ENCODE measurements at regions not wholly inside any gene's neighbourhood (a gene's known extent, or its start where the extent isn't known, plus 50 kb on each side); places are given as distances from the start of the nearest gene placed in this dataset.

DNA sequence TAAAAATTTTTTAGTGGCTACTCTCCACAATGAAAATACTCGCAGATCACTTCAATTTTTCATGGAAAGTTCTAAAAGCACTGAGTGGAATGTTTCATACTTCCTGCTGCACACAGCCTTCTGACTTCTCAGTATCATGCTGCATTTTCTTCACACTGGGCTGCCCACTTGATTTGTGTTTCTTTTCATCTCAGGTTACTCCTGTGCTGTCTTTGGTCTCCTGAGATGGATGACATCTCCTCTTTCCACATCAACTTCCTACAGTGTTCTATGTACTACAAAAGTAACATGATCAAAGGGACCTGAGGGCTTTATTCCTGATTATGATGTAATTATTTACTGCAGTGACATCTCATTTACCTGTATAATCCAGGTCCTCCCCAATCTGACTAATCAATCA lies 927.7 kb downstream of the ROBO2 start:
- no peak for DNase-seq (ENCODE audit: low read depth, low spot score)

DNA sequence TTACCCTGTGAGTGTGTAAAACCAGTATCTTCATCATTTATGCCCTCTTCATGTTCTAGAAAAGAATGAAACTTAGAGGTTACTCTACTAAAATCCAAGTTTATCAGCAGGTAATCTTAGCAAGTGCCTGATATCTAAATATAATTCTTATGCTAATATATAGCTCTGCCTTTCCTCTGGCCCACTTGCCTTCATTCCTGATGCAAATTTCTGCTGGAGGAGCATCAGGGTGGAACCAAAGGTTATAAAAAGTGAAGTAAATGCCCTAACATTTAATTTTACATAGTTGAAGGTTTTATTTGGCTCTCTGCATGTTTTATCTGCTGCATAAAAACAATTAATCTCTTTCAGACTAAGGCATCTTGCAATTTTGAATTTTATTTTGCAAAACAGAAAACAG lies 936.2 kb downstream of the ROBO2 start:
- no peak for DNase-seq (ENCODE audit: low read depth, low spot score)

DNA sequence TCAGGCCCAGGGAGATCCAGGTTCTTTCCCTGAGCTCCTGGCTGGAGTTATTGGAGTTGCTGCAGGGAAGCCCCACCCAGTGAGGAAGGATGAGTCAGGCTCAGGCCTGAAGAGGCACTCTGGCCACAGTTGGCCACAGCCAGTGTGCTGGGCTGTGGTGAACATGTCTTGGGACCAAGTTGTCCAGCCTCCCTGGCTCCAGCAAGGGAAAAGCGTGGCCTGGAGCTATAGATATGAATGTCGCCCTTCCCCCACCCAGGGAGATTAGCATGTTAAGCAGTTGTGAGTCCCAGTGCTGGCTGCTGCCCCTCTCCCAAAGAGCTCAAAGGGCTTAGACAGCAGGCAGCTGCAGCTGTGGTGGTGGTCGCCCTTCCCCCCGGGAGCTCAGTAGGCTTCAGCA lies 963.2 kb downstream of the ROBO2 start:
- DNase-seq (ENCODE audit: low read depth, low spot score): no peak

DNA sequence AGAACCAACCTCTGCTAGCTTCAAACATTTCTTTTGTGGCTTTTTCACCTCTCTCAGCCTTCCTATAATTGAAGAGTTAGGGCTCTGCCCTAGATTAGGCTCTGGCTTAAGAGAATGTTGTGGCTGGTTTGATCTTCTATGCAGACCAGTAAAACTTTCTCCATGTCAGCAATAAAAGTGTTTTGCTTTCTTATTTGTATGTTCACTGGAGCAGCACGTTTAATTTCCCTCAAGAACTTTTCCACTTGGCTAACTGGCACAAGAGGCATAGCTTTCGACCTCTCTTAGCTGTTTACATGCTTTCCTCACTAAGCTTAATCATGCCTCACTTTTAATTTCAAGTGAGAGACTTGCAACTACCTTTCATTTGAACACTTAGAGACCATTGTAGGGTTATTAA lies 964.7 kb downstream of the ROBO2 start:
- no peak for DNase-seq (ENCODE audit: low read depth, low spot score)

DNA sequence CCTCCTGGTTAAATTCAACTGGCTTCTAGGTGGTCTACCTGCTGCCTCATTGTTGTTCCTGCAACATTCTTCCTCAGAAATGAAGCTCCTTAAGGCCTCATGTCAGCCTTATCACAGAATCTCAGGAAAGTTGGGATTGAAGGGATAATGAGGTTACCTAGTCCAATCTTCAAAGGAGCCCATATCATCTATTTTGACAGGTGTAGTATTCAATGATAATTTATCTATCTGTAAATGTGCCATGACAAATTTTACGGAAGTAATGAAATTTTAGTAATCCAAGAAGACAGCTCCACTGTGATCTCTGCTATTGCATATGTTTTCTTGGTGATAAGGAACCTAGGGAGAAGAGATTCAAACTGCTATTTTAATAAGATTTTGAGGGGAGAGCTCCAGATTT lies 973.8 kb downstream of the ROBO2 start:
- DNase-seq (ENCODE audit: low read depth, low spot score): no peak

DNA sequence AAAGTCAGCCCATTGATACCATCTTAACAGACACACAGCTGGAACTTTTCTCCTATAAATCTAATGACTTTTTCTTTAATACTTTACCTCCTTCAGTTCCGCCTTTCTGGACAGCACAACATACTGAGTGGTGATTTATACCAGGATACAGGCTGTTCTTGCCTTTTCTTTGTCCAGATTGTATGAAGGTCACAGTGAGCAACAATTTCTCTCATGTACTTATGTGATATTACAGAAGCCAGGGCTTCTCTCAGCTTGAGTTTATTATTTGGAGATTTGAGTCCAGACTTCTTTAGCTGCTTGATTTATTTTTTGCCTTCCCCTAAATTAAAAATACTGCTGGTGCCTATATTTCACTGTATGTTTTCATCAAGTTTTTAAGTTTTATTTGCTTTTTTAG lies 976.0 kb downstream of the ROBO2 start:
- no peak for DNase-seq (ENCODE audit: low read depth, low spot score)

DNA sequence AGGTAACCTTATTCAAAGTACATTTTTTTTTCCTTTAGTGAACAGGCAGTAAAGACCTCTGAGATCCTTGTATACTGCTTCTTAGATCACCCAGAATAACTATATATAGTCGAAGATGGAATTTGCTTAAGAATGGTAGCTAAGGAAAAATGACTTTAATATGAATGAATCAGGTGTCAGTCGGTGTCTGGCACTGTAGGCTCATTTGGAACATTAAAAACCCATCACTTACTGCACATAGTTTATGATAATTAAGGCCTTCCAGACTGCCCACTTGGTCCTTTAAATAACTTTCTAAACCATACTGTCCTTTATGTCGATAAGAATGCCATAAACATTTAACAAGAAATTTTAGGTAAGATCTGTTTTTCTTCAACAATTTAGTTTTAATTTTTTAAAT lies 981.8 kb downstream of the ROBO2 start:
- no peak for DNase-seq (ENCODE audit: low read depth, low spot score)

DNA sequence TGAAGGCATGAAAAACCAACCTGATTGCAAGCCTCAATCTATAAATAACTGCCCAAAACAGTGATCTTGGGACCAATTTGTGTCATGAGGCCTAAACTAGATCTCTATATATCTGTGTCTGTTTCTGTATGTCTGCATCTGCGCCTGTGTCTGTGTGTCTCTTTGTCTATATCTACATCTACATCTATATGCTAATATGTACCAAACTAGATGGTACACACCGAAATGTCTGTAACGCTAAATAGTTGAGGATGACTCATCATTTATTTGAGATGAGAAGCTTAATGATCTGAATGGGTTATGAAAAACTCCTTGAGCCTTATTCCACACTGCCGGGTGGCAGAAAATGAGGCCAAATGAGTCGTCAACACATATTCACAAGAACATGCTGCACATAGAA lies 982.3 kb downstream of the ROBO2 start:
- DNase-seq (ENCODE audit: low read depth, low spot score): no peak

DNA sequence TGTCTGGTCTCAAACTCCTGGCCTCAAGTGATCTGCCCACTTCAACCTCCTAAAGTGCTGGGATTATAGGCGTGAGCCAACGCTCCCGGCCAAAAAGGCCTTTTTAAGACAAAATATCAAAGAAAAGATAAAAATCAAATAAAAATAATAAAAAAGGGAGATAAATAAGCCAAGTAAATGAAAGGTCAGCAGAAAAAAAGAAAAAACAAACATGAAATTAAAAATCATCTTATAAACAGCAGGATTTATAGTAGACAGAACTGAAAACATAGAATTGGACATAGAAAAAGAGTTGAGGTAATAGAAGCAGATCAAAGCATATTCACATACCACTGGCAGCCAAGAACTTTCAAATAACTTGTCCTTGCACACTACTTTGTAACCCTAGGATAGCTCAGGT lies 983.4 kb downstream of the ROBO2 start:
- no peak for DNase-seq (ENCODE audit: low read depth, low spot score)

DNA sequence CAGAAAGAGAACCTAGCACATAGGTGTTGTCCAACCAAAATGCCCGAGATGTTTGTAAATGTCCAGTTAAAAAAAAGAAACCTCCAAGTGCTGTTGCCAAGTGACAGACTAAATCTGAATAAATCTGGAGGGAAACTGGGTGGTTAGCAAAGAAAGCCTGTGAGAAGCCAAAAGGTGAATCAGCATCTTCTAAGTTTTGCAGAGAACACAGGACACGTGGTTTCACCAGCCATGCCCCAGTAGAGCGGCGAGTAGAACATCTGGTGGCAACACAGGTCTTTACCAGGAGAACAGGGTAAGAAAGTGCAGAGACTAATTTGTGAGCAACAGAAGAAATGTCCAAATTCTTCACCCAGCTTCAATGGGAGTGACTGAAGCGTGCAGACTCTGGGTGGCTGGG lies 986.0 kb downstream of the ROBO2 start:
- DNase-seq (ENCODE audit: low read depth, low spot score): no peak

DNA sequence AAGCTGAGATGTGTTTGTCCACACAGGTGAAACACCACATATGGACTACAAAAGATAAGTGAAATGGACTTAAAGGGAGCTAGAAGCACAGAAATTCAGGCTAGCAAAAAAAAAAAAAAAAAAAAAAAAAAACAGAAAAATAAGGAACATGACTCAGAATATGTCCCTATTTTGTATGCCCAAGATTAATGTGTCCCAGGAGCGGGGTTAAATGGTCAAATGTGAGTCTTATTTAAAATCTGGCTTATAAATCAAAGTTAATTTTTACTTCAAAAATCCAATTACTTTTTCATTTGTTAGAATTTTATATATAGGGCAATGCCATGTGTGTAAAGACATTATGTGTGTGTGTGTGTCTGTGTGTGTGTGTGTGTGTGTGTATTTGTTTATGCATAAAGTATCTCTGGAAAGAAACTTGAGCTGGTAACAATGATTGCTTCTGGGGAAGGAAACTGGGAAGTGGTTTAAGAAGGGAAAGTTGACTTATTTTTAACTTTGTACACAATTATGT lies 986.5 kb downstream of the ROBO2 start:
- no peak for DNase-seq (ENCODE audit: low read depth, low spot score)

DNA sequence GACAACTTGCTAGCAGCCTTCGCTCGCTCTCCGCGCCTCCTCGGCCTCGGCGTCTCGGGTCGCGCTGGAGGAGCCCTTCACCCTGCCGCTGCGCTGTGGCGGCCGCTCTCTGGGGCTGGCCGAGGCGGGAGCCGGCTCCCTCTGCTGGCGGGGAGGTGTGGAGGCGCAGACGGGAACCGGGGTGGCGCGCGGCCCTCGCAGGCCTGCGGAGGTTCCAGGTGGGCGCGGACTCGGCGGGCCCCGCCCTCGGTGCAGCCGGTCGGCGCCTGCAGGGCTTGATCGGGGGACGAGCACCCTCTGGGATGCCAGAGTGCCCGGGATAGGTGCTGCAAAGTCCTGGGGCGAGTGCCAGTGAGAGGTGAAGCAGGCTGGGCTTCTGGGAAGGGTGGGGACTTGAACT lies 989.9 kb downstream of the ROBO2 start:
- no peak for DNase-seq (ENCODE audit: low read depth, low spot score)

DNA sequence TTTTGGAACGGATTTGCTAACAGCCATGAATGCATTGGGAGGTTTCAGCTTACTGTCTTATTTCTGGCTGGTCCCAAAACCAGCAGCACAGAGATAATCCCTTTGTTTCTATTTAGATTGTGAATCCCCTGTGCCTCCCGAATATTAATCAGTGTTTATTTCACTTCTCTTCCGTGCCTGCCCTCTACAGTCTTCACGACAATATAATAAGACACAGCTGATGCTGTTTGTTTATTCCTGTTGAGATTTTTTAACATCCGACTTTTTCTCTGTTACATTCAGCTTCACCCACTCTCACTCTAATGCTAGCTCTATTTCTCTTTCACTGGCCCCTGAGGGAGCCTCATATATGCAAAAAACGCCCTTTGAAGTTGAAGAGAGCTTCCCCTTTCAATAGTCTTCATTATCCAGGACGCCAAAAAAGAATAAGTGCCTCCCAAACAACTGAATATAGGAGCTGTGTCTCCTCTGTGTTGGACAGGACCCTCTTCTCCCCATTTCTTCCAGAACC lies 995.3 kb downstream of the ROBO2 start:
- DNase-seq (ENCODE audit: low read depth, low spot score): peak; percentile 18

DNA sequence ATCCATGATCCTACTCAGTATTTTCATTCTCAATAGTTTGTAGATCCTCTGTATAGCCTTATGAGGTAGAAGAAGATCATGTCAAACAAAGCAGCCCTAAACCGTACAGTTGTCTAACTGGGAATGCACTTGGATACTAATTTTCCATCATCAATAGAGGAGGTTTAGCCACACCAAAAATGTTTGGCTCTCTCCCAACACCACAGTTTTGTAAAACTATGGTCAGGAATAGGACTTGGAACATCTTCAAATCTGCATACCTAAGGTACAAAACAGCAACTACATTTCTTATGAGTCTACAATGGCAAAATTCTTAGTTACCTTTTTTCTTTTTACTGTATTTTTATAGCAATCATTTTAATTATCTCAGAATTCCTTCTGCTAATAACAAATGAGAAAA lies 1001.6 kb downstream of the ROBO2 start:
- no peak for DNase-seq (ENCODE audit: low read depth, low spot score)

DNA sequence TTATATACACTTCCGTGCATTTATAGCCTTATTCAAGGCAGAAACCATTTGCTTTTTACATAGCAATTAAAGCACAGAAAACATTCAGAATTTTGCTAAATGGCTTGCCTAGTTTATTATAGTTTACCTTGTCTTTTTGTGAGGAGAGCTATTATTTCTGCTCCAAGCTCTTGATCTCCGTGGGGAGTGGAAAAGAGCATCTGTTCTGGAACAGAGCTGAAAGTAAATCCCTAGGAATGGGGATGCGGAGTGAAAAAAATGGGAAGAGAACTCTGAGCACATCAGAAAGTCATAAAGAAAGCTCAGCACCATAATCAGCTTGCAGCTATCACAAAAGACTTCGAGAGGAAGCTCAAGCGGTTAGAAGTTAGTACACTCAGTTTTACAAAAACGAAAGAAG lies 1006.7 kb downstream of the ROBO2 start:
- DNase-seq (ENCODE audit: low read depth, low spot score): no peak

DNA sequence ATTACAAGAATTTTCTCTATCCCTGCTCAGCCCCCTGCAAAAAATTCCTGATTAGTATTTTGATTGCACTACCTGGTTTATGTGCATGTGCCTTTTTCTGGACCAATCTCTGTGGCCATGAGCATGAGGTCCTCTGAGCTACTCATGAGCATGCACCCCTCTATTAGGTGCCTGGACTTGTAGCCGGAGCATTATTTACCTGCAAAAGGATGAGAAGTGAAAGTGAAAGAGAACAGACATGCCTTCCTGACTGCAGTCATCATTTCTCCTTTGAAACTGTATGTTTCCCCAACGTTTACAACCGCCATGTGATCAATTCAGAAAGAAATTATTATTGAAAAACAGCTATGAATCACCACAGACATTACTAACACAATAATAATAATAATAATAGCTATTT lies 1008.8 kb downstream of the ROBO2 start:
- no peak for DNase-seq (ENCODE audit: low read depth, low spot score)

DNA sequence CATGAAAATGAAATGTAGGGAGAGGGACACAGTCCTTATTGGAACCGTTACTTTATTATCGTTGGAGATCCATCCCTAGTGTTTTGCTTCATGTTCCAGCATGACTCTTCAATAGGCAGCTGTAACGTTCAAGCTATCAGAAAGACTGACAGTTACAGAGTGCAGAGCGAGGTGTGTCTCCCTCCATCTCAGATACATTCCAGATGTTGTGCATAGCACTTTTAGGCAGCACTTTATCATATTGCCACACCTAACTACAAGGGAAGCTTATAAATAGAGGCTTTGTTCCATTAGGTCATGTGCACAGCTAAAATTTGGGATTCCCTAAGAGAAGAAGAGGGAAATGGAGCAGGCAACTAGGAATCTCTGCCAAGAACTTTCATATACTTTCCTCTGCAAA lies 1009.6 kb downstream of the ROBO2 start:
- no peak for DNase-seq (ENCODE audit: low read depth, low spot score)

DNA sequence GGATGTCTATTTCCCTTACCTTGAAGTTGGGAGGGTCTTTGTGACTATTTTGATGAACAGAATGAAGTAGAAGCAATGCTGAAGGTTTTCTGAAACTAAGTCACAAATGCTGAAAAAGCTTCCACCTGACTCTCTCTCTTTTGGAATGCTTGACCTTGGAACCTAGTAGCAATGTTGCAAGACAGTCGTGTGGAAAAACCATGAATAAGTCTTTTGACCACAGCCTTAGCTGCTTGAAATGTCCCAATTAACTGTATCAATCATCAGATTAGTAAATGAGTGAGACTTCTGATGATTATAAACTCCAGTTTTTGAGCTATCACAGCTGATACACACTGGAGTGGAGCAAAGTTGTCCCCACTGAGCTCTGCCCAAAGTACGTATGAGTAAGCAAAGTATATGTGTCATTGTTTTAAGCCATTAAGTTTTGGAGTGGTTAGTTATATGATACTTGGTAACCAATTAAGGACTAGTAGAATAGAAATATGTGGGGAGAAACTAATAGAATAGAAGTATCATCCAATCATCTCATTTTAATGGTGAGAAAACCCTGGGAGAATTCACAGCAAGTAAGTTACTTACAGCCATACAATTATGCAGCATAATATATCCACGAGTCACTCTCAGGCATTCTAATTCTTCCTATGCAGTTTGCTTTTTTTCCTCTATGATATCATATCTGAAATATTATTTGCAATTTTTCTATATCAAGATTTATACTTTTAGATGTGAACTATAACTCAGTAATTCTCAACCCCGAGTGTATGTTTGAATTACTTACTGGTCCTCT lies 1010.6 kb downstream of the ROBO2 start:
- DNase-seq (ENCODE audit: low read depth, low spot score): no peak

DNA sequence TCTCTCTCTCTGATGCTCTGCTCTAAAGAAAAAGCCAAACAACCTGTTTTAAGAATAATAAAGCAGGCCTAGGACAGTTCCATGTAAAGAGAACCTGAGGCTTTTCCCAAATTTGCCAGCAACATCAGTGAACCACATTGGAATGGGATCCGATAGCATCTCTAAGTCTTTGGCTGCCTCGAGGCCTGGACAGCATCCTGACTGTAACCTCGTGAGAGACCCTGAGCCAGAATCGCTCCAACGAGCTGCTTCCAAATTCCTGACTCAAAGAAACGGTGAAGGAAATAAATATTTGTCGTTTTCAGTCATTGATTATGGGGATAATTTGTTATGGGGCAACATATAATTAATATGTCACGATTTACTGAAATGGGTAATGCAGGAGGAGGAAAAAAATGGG lies 1012.8 kb downstream of the ROBO2 start:
- DNase-seq (ENCODE audit: low read depth, low spot score): no peak

DNA sequence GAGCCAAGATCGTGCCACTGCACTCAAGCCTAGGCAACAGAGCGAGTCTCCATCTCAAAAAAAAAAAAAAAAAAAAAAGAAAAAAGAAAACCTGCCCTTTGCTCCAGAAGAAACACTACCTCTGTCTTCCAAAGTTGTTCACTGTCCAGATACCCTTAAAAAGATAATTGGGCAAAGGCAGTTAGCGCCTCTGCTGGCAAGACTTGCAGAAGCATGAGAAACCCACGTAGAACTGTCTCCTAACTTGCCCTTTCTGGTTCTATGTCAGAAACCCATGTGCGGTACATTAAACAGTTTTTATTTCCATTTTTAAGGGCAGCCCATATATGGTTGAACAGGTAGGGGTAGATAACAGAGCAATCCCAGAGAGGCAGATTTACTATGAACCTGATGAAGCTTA lies 1026.4 kb downstream of the ROBO2 start:
- DNase-seq (ENCODE audit: low read depth, low spot score): no peak

DNA sequence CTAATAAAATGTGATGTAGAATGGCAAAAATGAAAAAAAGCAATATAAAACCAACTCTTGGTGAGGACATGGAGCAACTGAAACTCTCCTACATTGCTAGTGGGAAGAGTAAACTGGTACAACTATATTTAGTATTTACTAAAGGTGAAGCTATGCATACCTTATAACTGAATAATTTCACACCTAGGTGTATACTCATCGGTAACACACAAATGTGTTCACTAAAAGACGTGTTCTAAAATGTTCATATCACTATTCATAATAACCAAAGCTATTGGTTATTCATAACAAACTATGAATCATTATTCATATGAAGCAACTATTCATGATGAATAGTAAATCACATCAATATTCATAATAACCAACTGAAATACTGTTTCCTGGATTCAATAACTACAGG lies 1030.3 kb downstream of the ROBO2 start:
- no peak for DNase-seq (ENCODE audit: low read depth, low spot score)

DNA sequence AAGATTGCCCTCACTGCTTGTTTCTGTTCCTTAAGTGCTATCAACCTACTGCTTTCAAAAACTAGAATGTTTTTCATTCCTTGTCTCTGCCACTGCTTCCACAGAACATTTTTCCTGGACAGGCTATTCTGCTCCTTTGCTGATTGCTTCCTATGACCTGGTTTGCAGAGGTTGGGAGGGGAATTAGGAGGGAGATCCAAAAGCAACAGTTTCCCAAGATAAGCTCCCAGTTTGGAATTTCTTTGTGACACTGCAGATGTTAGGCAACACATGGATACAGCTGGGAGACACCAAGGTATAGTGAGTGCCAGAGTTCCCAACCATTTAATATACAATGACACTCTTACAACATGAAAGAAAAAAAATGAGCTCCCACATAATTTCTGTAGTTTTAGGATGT lies 1036.5 kb downstream of the ROBO2 start:
- DNase-seq (ENCODE audit: low read depth, low spot score): no peak

DNA sequence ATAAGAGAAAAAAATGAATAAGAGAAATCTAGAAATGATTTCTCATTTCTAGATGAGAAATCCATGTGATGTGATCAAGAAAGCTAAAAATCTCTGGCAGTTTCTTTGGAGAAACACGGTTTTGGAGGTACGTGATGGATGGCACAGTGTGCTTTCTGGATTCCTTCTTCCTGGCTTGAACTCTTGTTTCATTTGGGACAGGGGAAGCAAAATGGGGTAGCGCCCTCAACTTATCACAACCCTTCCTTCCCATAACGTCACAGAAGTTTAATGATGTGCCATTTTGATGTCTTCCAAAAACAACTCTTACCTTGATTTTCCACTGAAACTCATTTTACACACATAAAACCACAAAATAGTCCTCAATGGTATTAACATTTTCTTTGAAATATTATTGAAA lies 1037.3 kb downstream of the ROBO2 start:
- no peak for DNase-seq (ENCODE audit: low read depth, low spot score)

DNA sequence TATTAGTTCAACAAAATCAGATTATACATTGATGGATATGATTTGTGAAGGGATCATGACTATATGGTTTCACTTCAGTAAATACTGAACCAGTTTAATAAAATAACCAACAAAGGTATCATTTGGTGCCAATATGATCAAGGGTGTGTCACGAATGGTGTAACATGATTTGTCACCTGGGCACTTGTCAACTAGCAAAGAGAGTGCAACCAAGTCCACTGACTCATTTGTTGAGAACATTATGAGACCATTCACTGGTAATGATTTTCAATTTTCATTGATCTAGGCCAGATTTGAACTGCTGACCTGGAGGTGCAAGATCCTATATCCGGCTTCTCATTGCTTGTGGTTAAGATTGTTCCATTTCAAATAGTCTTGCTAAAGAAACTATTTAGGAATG lies 1037.9 kb downstream of the ROBO2 start:
- DNase-seq (ENCODE audit: low read depth, low spot score): no peak

Data from brain pericyte (primary cell).